SK-N-MC (cell line): ENCODE measurements at regions not wholly inside any gene's neighbourhood (a gene's known extent, or its start where the extent isn't known, plus 50 kb on each side); places are given as distances from the start of the nearest gene placed in this dataset.
"Not testable (repeated sequence)": the region's sequence is repeated elsewhere in the genome, so short reads cannot be mapped to it uniquely, and the experiment has no call there.

ENCODE experiments used
- DNase-seq: peaks from one replicate; pipeline ENCODE4 v3.0.0-alpha.2; 2011; ENCODE audit warnings: low read depth, low spot score
- H3K27ac ChIP-seq: fragments of 200-600 bp; sonication (generic); 2 replicates; pipeline ENCODE4 v1.5.1; 2016; ENCODE audit warnings: mixed run types
- H3K36me3 ChIP-seq: fragments of 200-600 bp; sonication (generic); 2 replicates; pipeline ENCODE4 v1.6.1; 2017; ENCODE audit warnings: antibody characterized with exemption, low read length, mixed read lengths; ENCODE audit not compliant: insufficient read depth
- H3K4me3 ChIP-seq: fragments of 200-600 bp; sonication (generic); 2 replicates; pipeline ENCODE4 v1.5.1; 2016
- H3K9ac ChIP-seq: fragments of 200-600 bp; sonication (generic); 2 replicates; pipeline ENCODE4 v1.8.0; 2017; ENCODE audit warnings: mixed run types, mixed read lengths; ENCODE audit not compliant: insufficient read length
- H3K9me3 ChIP-seq: fragments of 200-600 bp; sonication (generic); 2 replicates; pipeline ENCODE4 v1.6.1; 2017; ENCODE audit warnings: low read depth, mild to moderate bottlenecking, antibody characterized with exemption, low read length, moderate library complexity, mixed read lengths
- EZH2 ChIP-seq: fragments of 200-600 bp; sonication (generic); IDR thresholded peaks from one replicate; pipeline ENCODE4 v1.6.1; 2017; ENCODE audit warnings: antibody characterized with exemption
- FOXP2 ChIP-seq: optimal IDR thresholded peaks from 2 replicates; pipeline ENCODE3; 2011; ENCODE audit warnings: mild to moderate bottlenecking, moderate library complexity; ENCODE audit not compliant: insufficient read depth; ENCODE audit errors: extremely low read length, control extremely low read depth
- POLR2AphosphoS5 ChIP-seq: IDR thresholded peaks from 2 replicates; pipeline ENCODE4 v1.6.1; 2012; ENCODE audit warnings: mild to moderate bottlenecking, low read depth, low read length, borderline replicate concordance

DNA sequence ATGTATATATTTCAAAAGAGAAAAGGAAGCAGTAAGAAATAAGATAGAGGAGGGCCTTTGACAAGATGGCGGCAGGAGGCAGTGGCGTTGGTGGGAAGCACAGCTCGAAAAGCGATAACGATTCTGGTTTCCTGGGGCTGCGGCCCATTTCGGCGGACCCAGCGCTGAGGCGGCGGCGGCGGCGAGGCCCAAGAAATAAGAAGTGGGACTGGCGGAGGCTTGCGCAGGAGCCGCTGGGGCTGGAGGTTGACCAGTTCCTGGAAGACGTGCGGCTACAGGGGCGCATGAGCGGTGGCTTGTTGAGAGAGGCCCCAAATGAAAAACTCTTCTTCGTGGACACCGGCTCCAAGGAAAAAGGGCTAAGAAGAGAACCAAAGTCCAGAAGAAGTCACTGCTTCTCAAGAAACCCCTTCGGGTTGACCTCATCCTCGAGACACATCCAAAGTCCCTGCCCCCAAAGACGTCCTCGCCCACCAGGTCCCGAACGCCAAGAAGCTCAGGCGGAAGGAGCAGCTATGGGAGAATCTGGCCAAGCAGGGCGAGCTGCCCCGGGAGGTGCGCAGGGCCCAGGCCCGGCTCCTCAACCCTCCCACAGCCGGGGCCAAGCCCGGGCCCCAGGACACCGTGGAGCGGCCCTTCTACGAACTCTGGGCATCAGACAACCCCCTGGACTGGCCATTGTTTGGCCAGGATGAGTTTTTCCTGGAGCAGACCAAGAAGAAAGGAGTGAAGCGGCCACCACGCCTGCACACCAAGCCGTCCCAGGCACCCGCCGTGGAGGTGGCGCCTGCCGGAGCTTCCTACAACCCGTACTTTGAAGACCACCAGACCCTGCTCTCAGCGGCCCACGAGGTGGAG lies 624.3 kb downstream of the MCTP2 start:
- no peak overlapping the region for H3K4me3 ChIP-seq
- no peaks in the 10 kb centered on the region for H3K36me3 ChIP-seq
- H3K9me3 ChIP-seq, result no peaks in the 10 kb centered on the region
- no peak for DNase-seq
- H3K27ac ChIP-seq, result no peak overlapping the region
- H3K9ac ChIP-seq, result no peak overlapping the region
- TF ChIP-seq POLR2AphosphoS5 (no peak), EZH2 (no peak), FOXP2 (no peak)

DNA sequence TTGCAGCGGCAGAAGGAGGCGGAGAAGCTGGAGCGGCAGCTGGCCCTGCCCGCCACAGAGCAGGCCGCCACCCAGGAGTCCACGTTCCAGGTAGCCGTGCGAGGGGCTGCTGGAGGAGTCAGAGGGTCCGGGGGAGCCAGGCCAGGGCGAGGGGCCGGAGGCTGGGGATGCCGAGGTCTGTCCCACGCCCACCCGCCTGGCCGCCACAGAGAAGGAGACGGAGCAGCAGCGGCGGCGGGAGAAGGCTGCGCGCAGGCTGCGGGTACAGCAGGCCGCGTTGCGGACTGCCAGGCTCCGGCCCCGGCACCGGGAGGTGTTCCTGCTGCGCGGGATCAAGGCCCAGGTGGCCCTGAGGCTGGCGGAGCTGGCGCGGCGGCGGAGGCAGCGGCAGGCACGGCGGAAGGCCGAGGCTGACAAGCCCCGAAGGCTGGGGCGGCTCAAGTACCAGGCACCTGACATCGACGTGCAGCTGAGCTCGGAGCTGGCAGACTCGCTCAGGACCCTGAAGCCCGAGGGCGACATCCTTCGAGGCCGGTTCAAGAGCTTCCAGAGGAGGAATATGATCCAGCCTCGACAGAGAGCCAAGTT lies 625.0 kb downstream of the MCTP2 start:
- no peak overlapping the region for H3K9ac ChIP-seq
- no peaks in the 10 kb centered on the region for H3K9me3 ChIP-seq
- H3K27ac ChIP-seq, result no peak overlapping the region
- H3K4me3 ChIP-seq, result no peak overlapping the region
- no peaks in the 10 kb centered on the region for H3K36me3 ChIP-seq
- TF ChIP-seq FOXP2, result no peak
- no peak for TF ChIP-seq POLR2AphosphoS5
- no peak for TF ChIP-seq EZH2
- DNase-seq, result no peak

DNA sequence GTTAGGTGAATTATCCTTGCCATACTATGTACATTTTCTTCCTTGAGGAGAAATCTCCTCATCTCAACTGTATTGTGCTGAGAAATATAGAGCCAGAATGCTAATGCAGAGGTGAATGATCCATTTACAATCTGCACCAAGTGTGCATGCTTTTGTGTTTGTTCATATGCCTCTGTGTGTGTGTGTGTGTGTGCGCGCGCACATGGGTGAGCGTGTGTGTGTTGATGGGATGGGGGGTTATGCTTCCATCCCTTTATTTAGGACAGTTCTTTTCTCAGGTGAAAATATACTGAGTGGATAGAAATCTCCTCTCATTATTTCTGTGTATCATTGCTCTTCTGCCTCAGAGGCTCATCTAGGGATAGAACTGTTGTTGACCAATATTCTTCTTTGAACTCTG lies 626.1 kb downstream of the MCTP2 start:
- Histone ChIP-seq H3K9ac (no peak overlapping the region), H3K27ac (no peak overlapping the region), H3K9me3 (no peaks in the 10 kb centered on the region), H3K36me3 (no peaks in the 10 kb centered on the region), H3K4me3 (no peak overlapping the region)
- TF ChIP-seq POLR2AphosphoS5, result no peak
- no peak for TF ChIP-seq EZH2
- no peak for TF ChIP-seq FOXP2
- no peak for DNase-seq

DNA sequence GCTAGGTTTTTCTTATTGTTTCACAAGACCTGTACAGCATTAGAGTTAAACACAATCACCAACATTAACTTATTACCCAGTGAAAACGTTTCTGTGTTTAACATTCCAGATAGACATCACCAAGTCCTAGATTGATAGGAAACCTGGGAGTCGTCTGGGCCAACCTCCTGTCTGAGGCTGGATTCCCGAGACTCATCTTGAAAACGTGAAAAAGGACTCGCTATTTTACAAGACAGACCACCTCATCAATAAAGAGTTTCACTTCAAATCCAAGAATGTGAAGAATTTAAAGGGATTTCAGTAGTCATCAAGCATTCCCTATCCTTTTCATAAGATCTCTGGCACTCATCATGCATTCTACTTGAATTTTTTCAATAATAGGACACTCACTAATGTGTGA lies 626.6 kb downstream of the MCTP2 start:
- no peaks in the 10 kb centered on the region for H3K36me3 ChIP-seq
- no peak overlapping the region for H3K4me3 ChIP-seq
- H3K27ac ChIP-seq, result no peak overlapping the region
- TF ChIP-seq EZH2, result no peak
- no peak for TF ChIP-seq FOXP2
- no peak for TF ChIP-seq POLR2AphosphoS5
- no peaks in the 10 kb centered on the region for H3K9me3 ChIP-seq
- H3K9ac ChIP-seq, result no peak overlapping the region
- DNase-seq, result no peak

DNA sequence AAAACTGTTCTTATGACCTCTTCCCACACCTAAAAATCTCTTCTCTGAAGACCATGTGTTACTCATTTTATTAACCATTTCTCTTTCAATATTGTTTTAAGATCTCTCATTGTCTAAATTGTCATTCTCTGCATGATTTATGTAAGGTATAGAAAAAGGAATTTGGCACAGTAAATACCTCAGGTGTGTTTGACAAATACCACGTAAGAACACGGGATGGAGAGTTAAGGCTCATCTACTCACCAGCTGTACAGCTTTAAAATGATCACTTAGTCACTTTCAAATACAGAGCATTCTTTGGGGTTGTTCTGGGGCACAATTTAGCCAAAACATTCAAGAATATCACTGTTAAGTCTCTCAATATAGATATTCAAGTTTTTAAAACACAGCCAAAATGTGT lies 627.1 kb downstream of the MCTP2 start:
- no peak for TF ChIP-seq EZH2
- TF ChIP-seq FOXP2, result no peak
- no peak for TF ChIP-seq POLR2AphosphoS5
- no peaks in the 10 kb centered on the region for H3K36me3 ChIP-seq
- no peak overlapping the region for H3K4me3 ChIP-seq
- no peak overlapping the region for H3K9ac ChIP-seq
- no peak for DNase-seq
- H3K27ac ChIP-seq, result no peak overlapping the region
- H3K9me3 ChIP-seq, result no peaks in the 10 kb centered on the region

DNA sequence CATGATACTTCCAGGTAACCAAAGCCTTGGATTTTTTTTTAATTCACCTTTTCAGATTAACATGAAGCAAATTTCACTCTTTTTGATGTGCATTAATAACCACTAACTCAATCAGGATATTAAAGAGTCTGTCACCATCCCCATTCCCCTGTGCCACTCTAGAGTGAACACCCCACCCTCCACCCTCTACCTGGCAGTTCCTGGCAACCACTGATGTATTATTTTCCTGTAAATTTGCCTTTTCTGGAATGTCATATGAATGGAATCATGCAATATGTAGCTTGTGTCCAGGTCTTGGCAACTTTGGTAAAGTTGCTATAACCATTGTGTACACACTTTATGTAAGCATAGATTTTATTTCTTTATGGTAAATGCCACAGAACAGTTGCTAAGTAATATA lies 627.6 kb downstream of the MCTP2 start:
- Histone ChIP-seq H3K27ac (no peak overlapping the region), H3K4me3 (no peak overlapping the region), H3K9ac (no peak overlapping the region), H3K36me3 (no peaks in the 10 kb centered on the region), H3K9me3 (no peaks in the 10 kb centered on the region)
- TF ChIP-seq POLR2AphosphoS5, result no peak
- TF ChIP-seq EZH2, result no peak
- TF ChIP-seq FOXP2, result no peak
- DNase-seq, result no peak

DNA sequence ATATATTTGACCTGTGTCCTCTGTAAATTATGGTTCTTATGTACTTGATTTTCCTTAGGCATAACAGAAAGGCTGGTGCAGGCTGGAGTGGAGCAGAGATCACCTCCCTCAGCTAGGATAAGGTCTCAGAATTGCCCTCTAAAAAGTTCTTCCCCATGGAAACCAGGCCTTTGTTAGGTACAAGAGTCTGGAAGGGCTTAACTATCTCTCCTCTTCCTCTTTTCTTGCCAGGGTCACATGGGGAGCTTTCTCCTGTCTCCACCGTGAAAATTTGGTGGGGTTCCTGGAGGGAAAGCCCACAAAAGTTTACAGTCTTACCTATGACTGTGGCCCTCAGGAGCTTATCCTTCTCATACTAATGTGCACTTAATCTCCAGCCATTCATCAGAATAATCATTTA lies 633.2 kb downstream of the MCTP2 start:
- no peaks in the 10 kb centered on the region for H3K9me3 ChIP-seq
- no peaks in the 10 kb centered on the region for H3K36me3 ChIP-seq
- no peak overlapping the region for H3K4me3 ChIP-seq
- no peak overlapping the region for H3K9ac ChIP-seq
- no peak overlapping the region for H3K27ac ChIP-seq
- TF ChIP-seq EZH2, result no peak
- TF ChIP-seq FOXP2, result no peak
- TF ChIP-seq POLR2AphosphoS5, result no peak
- DNase-seq, result no peak

DNA sequence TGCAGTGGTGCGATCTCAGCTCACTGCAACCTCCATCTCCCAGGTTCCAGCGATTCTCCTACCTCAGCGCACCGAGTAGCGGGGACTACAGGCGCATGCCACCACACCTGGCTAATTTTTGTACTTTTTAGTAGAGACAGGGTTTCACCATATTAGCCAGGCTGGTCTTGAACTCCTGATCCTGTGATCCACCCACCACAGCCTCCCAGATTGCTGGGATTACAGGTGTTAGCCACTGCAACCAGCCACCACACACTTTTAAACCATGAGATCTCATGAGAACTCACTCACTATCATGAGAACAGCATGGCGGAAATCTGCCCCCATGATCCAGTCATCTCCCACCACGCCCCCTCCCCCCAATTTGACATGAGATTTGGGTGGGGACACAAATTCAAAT lies 636.9 kb downstream of the MCTP2 start:
- not testable (repeated sequence) for H3K9me3 ChIP-seq, H3K27ac ChIP-seq, DNase-seq, H3K9ac ChIP-seq, H3K4me3 ChIP-seq, H3K36me3 ChIP-seq

DNA sequence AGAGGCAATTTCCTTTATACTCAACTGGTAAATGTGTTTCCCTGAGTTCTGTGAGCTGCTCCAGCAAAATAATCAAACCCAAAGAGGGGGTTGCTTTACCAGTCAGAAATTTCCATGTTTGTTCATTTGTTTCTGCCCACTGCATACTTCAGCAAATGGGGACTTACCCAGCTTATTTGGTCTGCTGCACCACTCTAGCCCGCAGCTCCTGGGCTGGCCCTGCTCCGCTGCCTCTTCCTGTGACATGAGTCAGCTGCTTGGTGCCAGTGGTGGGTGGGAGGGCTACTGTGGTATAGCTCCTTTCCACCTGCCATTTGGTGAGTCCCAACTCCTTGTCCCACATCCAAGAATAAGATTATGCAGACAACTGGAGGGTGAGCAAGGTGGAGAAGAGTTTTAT lies 644.2 kb downstream of the MCTP2 start:
- H3K9ac ChIP-seq, result no peak overlapping the region
- H3K27ac ChIP-seq, result no peak overlapping the region
- H3K4me3 ChIP-seq, result no peak overlapping the region
- H3K9me3 ChIP-seq, result no peaks in the 10 kb centered on the region
- TF ChIP-seq FOXP2, result no peak
- no peak for TF ChIP-seq POLR2AphosphoS5
- no peak for TF ChIP-seq EZH2
- no peaks in the 10 kb centered on the region for H3K36me3 ChIP-seq
- DNase-seq, result no peak
